ENCODE measurements at regions not wholly inside any gene's neighbourhood (a gene's known extent, or its start where the extent isn't known, plus 50 kb on each side); places are given as distances from the start of the nearest gene placed in this dataset.
"Not testable (repeated sequence)": the region's sequence is repeated elsewhere in the genome, so short reads cannot be mapped to it uniquely, and the experiment has no call there.

- DNase-seq (ENCODE audit: low read depth, low spot score) = no peak
Measured at GRCh38 chr9:75664597-75664996, 225.9 kb upstream of the PCSK5 start.

GRCh38 chr9:75666856-75667554, 223.5 kb upstream of the PCSK5 start:
- no peak for DNase-seq (ENCODE audit: low read depth, low spot score)

- no peak for DNase-seq (ENCODE audit: low read depth, low spot score)
Measured at GRCh38 chr9:75669721-75670120, 220.8 kb upstream of the PCSK5 start.

GRCh38 chr9:75671354-75671753, 219.1 kb upstream of the PCSK5 start:
- DNase-seq (ENCODE audit: low read depth, low spot score) = no peak

- no peak for DNase-seq (ENCODE audit: low read depth, low spot score)
Measured at GRCh38 chr9:75672478-75672877, 218.0 kb upstream of the PCSK5 start.

- DNase-seq (ENCODE audit: low read depth, low spot score) = no peak
Measured at GRCh38 chr9:75683591-75683990, 206.9 kb upstream of the PCSK5 start.

- no peak for DNase-seq (ENCODE audit: low read depth, low spot score)
Measured at GRCh38 chr9:75685062-75685461, 205.4 kb upstream of the PCSK5 start.

- DNase-seq (ENCODE audit: low read depth, low spot score) = no peak
Measured at GRCh38 chr9:75687359-75687953, 203.0 kb upstream of the PCSK5 start.

- DNase-seq (ENCODE audit: low read depth, low spot score) = not testable (repeated sequence)
Measured at GRCh38 chr9:75690551-75690950, 199.9 kb upstream of the PCSK5 start.

GRCh38 chr9:75691408-75691807, 199.1 kb upstream of the PCSK5 start:
- no peak for DNase-seq (ENCODE audit: low read depth, low spot score)

- DNase-seq (ENCODE audit: low read depth, low spot score) = no peak
Measured at GRCh38 chr9:75692309-75692708, 198.2 kb upstream of the PCSK5 start.

- DNase-seq (ENCODE audit: low read depth, low spot score) = no peak
Measured at GRCh38 chr9:75695921-75696320, 194.6 kb upstream of the PCSK5 start.

- no peak for DNase-seq (ENCODE audit: low read depth, low spot score)
Measured at GRCh38 chr9:75699017-75699416, 191.5 kb upstream of the PCSK5 start.

- no peak for DNase-seq (ENCODE audit: low read depth, low spot score)
Measured at GRCh38 chr9:75699625-75700251, 190.7 kb upstream of the PCSK5 start.

- no peak for DNase-seq (ENCODE audit: low read depth, low spot score)
Measured at GRCh38 chr9:75700252-75700640, 190.2 kb upstream of the PCSK5 start.

GRCh38 chr9:75707191-75707590, 183.3 kb upstream of the PCSK5 start:
- DNase-seq (ENCODE audit: low read depth, low spot score) = no peak

GRCh38 chr9:75709698-75710097, 180.8 kb upstream of the PCSK5 start:
- no peak for DNase-seq (ENCODE audit: low read depth, low spot score)

GRCh38 chr9:75712700-75713099, 177.8 kb upstream of the PCSK5 start:
- DNase-seq (ENCODE audit: low read depth, low spot score) = no peak

GRCh38 chr9:75713335-75713734, 177.1 kb upstream of the PCSK5 start:
- DNase-seq (ENCODE audit: low read depth, low spot score) = no peak

- no peak for DNase-seq (ENCODE audit: low read depth, low spot score)
Measured at GRCh38 chr9:75715360-75715759, 175.1 kb upstream of the PCSK5 start.

GRCh38 chr9:75718677-75719076, 171.8 kb upstream of the PCSK5 start:
- DNase-seq (ENCODE audit: low read depth, low spot score) = no peak

- DNase-seq (ENCODE audit: low read depth, low spot score) = no peak
Measured at GRCh38 chr9:75728391-75728790, 162.1 kb upstream of the PCSK5 start.

GRCh38 chr9:75734802-75735201, 155.7 kb upstream of the PCSK5 start:
- no peak for DNase-seq (ENCODE audit: low read depth, low spot score)

Measured in pulmonary artery endothelial cell (primary cell).